PFSK-1 (cell line): ENCODE measurements at regions not wholly inside any gene's neighbourhood (a gene's known extent, or its start where the extent isn't known, plus 50 kb on each side); places are given as distances from the start of the nearest gene placed in this dataset.

ENCODE experiments used
- FOXP2 ChIP-seq: optimal IDR thresholded peaks from 2 replicates; pipeline ENCODE3; 2011; ENCODE audit warnings: borderline replicate concordance, control low read depth, inconsistent platforms; ENCODE audit not compliant: insufficient read depth; ENCODE audit errors: extremely low read length, extremely low read depth
- POLR2AphosphoS5 ChIP-seq: IDR thresholded peaks from 2 replicates; pipeline ENCODE4 v1.6.1; 2012; ENCODE audit warnings: low read depth, mild to moderate bottlenecking, control low read depth, low read length, moderate library complexity
- SIN3A ChIP-seq: IDR thresholded peaks from 2 replicates; pipeline ENCODE4 v1.6.1; 2012; ENCODE audit warnings: mild to moderate bottlenecking, low read length, moderate library complexity, borderline replicate concordance; ENCODE audit not compliant: insufficient read depth
- TAF1 ChIP-seq: IDR thresholded peaks from 2 replicates; pipeline ENCODE4 v1.6.1; 2012; ENCODE audit warnings: low read length, control low read depth, borderline replicate concordance; ENCODE audit not compliant: insufficient read depth
- TF ChIP-seq, protein P1 (sequence below), 2 experiments: IDR thresholded peaks; 2 replicates each; pipeline versions ENCODE4 v1.6.1 to v1.8.0; 2011 to 2012; ENCODE audit warnings: low read depth in 2 of 2, low read length in 2 of 2, control low read depth in 1 of 2, inconsistent platforms in 1 of 2, mild to moderate bottlenecking in 1 of 2, moderate library complexity in 1 of 2; ENCODE audit not compliant: insufficient read depth in 1 of 2

DNA sequence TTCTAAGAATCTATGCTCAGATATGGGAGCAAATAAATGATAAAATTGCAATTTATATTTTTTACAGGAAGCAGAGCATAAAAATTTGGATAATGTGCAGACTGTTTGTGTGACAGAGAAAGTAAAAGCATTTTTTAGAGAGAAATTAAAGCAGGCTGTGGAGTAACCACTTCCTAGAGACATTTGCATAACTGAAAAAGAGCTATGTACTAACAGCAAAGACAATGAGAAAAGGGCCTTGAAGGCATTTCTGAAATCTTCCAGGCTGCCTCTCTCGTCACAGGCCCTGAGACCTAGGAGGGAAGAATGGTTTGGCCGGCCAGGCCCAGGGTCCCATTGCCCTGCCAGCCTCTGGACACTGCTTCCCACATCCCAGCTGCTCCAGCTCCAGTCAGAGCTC lies 247.2 kb downstream of the ALX1 start:
- TF ChIP-seq, protein P1, sequence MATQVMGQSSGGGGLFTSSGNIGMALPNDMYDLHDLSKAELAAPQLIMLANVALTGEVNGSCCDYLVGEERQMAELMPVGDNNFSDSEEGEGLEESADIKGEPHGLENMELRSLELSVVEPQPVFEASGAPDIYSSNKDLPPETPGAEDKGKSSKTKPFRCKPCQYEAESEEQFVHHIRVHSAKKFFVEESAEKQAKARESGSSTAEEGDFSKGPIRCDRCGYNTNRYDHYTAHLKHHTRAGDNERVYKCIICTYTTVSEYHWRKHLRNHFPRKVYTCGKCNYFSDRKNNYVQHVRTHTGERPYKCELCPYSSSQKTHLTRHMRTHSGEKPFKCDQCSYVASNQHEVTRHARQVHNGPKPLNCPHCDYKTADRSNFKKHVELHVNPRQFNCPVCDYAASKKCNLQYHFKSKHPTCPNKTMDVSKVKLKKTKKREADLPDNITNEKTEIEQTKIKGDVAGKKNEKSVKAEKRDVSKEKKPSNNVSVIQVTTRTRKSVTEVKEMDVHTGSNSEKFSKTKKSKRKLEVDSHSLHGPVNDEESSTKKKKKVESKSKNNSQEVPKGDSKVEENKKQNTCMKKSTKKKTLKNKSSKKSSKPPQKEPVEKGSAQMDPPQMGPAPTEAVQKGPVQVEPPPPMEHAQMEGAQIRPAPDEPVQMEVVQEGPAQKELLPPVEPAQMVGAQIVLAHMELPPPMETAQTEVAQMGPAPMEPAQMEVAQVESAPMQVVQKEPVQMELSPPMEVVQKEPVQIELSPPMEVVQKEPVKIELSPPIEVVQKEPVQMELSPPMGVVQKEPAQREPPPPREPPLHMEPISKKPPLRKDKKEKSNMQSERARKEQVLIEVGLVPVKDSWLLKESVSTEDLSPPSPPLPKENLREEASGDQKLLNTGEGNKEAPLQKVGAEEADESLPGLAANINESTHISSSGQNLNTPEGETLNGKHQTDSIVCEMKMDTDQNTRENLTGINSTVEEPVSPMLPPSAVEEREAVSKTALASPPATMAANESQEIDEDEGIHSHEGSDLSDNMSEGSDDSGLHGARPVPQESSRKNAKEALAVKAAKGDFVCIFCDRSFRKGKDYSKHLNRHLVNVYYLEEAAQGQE (IDR thresholded peaks at IDR 0.05; ENCODE audit: insufficient read depth in 1 of 2, low read depth in 2 of 2, low read length in 2 of 2) = no peak
- TF ChIP-seq POLR2AphosphoS5 (no peak), FOXP2 (no peak), SIN3A (no peak), TAF1 (no peak)

DNA sequence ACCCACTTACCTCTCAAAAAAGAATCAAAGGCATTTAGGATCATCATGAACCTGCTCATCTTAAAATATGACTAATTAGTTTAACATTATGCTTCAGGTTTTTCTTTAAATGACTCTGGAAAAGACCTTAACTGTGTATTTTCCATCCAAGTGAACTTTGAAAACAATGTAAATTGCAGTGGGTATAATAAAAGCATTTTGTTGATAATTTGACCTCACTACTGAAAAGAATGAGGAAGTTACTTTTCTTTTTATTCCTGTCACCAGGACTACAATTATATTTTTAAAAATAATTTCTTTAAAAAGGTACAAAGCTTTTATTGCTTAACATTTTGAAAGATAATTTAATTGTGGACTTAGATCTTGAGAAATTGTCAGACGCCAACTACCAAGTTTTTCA lies 249.9 kb downstream of the ALX1 start:
- TF ChIP-seq, protein P1 (IDR thresholded peaks at IDR 0.05; ENCODE audit: insufficient read depth in 1 of 2, low read depth in 2 of 2, low read length in 2 of 2) = no peak
- no peak for TF ChIP-seq POLR2AphosphoS5
- no peak for TF ChIP-seq SIN3A
- no peak for TF ChIP-seq FOXP2
- TF ChIP-seq TAF1 = no peak

DNA sequence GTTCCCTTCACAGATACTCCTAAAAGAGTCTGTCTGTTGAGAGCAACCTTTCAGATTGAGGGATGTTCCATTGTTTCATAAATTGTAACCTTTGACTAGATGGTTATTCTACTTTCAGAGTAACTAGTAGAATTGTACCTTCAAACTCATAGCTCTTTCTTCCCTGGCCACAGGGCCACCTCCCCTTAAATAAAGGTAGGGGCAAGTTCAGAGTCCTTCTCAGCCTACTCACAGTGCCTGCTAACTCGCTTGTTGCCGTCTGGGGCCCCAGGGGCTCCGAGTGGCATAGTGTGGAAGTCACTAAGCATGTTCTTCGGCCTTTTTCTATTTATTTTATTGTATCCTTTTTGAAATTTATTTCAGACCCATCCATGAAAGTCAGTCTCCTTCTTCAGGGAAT lies 250.4 kb downstream of the ALX1 start:
- TF ChIP-seq SIN3A (no peak), FOXP2 (no peak)
- TF ChIP-seq, protein P1 (IDR thresholded peaks at IDR 0.05; ENCODE audit: insufficient read depth in 1 of 2, low read depth in 2 of 2, low read length in 2 of 2) = no peak

DNA sequence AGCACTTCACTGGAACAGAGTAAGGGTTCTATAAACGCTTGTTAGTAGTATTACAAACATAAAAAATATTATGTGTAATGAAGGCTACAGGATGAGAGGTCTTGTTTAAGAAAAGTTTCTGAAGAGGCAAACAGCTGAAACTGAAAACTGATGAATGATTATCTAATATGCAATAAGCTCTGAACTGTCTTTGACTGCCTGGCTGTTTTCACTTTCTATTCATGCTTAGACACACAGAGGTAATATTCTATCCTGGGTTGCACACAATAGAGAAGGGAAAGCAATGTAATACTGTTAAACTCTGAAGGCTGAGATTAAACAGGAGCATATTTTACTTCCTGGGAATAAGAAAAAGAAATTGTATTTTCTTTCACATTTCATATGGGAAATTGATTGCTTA lies 251.3 kb downstream of the ALX1 start:
- TF ChIP-seq TAF1 (no peak), SIN3A (no peak), FOXP2 (no peak), POLR2AphosphoS5 (no peak)
- TF ChIP-seq, protein P1 (IDR thresholded peaks at IDR 0.05; ENCODE audit: insufficient read depth in 1 of 2, low read depth in 2 of 2, low read length in 2 of 2) = no peak

DNA sequence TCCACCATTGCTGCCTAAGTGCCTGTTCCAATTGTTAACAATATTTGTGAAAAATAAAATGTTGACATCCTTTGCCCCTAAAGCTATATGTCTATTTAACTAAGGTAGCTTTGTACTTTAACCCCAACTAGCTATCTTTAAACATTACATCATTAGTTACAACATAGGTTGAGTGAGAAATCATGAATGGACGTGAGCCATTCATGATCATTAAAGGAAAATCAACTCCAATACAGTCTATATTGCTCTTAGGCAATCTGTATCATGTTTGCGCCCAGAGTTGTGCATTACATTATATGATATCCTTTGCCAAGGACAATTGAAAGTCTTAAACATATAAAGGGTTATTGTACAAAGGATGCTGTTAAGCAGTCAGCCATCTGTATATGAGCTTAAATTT lies 269.6 kb downstream of the ALX1 start:
- TF ChIP-seq, protein P1 (IDR thresholded peaks at IDR 0.05; ENCODE audit: insufficient read depth in 1 of 2, low read depth in 2 of 2, low read length in 2 of 2) = no peak
- TF ChIP-seq POLR2AphosphoS5 (no peak), SIN3A (no peak), FOXP2 (no peak), TAF1 (no peak)
